Kidney (tissue), 13 donors: ENCODE measurements at regions not wholly inside any gene's neighbourhood (a gene's known extent, or its start where the extent isn't known, plus 50 kb on each side); places are given as distances from the start of the nearest gene placed in this dataset.

Experiments used
- DNase-seq, 5 donors: peaks; one replicate each; pipeline ENCODE4 v3.0.0-alpha.2; 2013 to 2020
- FAIRE-seq: peaks from 2 replicates; lab custom pipeline; 2012; peaks lifted over from hg19 to GRCh38; lab: Jason Lieb, UNC
- H3K27ac ChIP-seq, 2 donors: one replicate each; pipeline ENCODE4 v1.7.0; 2013; ENCODE audit warnings: low read depth in 2 of 2, low read length in 2 of 2, inconsistent platforms in 1 of 2
- H3K27me3 ChIP-seq: one replicate; pipeline ENCODE4 v1.7.1; 2013; ENCODE audit warnings: low read length, inconsistent platforms; ENCODE audit not compliant: control insufficient read depth, insufficient read depth
- H3K36me3 ChIP-seq, 3 donors: one replicate each; pipeline versions ENCODE4 v1.7.0 to v1.7.1; 2013; ENCODE audit warnings: low read length in 3 of 3, control low read depth in 1 of 3, inconsistent platforms in 1 of 3; ENCODE audit not compliant: insufficient read depth in 3 of 3, control insufficient read depth in 2 of 3
- H3K4me1 ChIP-seq, 3 donors: one replicate each; pipeline versions ENCODE4 v1.7.0 to v1.7.1; 2013; ENCODE audit warnings: low read length in 3 of 3, inconsistent platforms in 1 of 3, low read depth in 1 of 3; ENCODE audit not compliant: control insufficient read depth in 2 of 3, insufficient read depth in 2 of 3
- H3K4me3 ChIP-seq, 3 donors: one replicate each; pipeline versions ENCODE4 v1.7.0 to v1.8.1; 2013; ENCODE audit warnings: low read length in 3 of 3, control low read depth in 1 of 3, inconsistent platforms in 1 of 3
- H3K9ac ChIP-seq, 3 donors: one replicate each; pipeline versions ENCODE4 v1.7.0 to v1.7.1; 2013; ENCODE audit warnings: low read length in 3 of 3, control low read depth in 1 of 3, inconsistent platforms in 1 of 3
- H3K9me3 ChIP-seq, 3 donors: one replicate each; pipeline versions ENCODE4 v1.7.0 to v1.7.1; 2013; ENCODE audit warnings: low read length in 3 of 3, control low read depth in 1 of 3, inconsistent platforms in 1 of 3; ENCODE audit not compliant: control insufficient read depth in 2 of 3, insufficient read depth in 1 of 3
- intact Hi-C: fragments of 100-400 bp; cut with DNase I; formaldehyde crosslinking; loops from one replicate; pipeline ENCODE4 v1.11.1; 2022
- TF ChIP-seq, protein P1 (sequence below): IDR thresholded peaks from 3 replicates; pipeline ENCODE4 v1.5.1; 2012; ENCODE audit warnings: mild to moderate bottlenecking, moderate library complexity, borderline replicate concordance; ENCODE audit not compliant: insufficient read depth; ENCODE audit errors: extremely low read depth
- donor health status: control.
- donor health status: control.
- donor health status: control.
- donor health status: control.
- donor health status: control.
- donor health status: DM: yes; HTN: yes; CAD: no.
- donor health status: Normal renal cell carcinoma (clear cell type).

- Histone ChIP-seq H3K4me3 (no peak overlapping the region), H3K4me1 (no peaks in the 10 kb centered on the region), H3K27me3 (no peaks in the 10 kb centered on the region), H3K9me3 (no peaks in the 10 kb centered on the region), H3K9ac (no peak overlapping the region), H3K27ac (no peak overlapping the region), H3K36me3 (no peaks in the 10 kb centered on the region)
- TF ChIP-seq, protein P1, sequence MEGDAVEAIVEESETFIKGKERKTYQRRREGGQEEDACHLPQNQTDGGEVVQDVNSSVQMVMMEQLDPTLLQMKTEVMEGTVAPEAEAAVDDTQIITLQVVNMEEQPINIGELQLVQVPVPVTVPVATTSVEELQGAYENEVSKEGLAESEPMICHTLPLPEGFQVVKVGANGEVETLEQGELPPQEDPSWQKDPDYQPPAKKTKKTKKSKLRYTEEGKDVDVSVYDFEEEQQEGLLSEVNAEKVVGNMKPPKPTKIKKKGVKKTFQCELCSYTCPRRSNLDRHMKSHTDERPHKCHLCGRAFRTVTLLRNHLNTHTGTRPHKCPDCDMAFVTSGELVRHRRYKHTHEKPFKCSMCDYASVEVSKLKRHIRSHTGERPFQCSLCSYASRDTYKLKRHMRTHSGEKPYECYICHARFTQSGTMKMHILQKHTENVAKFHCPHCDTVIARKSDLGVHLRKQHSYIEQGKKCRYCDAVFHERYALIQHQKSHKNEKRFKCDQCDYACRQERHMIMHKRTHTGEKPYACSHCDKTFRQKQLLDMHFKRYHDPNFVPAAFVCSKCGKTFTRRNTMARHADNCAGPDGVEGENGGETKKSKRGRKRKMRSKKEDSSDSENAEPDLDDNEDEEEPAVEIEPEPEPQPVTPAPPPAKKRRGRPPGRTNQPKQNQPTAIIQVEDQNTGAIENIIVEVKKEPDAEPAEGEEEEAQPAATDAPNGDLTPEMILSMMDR: no peak
- DNase-seq (no peak), FAIRE-seq (no peak)
- intact Hi-C loops: no loop called here
Measured at GRCh38 chr2:19122220-19122619, 236.2 kb downstream of the OSR1 start.

- no peak overlapping the region for H3K4me3 ChIP-seq
- no peaks in the 10 kb centered on the region for H3K36me3 ChIP-seq
- TF ChIP-seq, protein P1: no peak
- intact Hi-C loops: no loop called here
- H3K4me1 ChIP-seq: no peaks in the 10 kb centered on the region
- H3K27me3 ChIP-seq: no peaks in the 10 kb centered on the region
- no peak overlapping the region for H3K27ac ChIP-seq
- no peaks in the 10 kb centered on the region for H3K9me3 ChIP-seq
- FAIRE-seq: no peak
- no peak overlapping the region for H3K9ac ChIP-seq
- DNase-seq: no peak
Measured at GRCh38 chr2:19120941-19121750, 237.3 kb downstream of the OSR1 start.

DNA sequence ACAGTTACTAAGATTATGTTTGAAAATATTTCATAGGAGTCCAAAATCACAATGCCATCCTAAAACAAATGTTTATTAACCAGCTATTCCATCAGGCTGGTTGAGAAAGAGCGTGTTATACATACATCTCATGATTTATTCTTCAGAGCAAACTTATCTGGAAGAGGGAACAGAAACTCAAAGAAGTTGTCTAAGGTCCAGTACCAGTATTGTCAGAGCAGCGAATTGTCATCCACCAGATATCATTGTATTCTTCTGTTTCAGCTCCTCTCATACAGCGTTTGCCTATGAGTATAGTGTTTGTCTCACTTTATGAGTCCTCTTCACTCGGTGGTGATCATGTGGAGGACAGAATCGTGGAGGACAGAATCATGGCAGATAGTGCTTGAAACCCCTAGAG lies 238.2 kb downstream of the OSR1 start:
- H3K27me3 ChIP-seq: no peaks in the 10 kb centered on the region
- H3K4me1 ChIP-seq: no peaks in the 10 kb centered on the region
- H3K27ac ChIP-seq: no peak overlapping the region
- H3K9ac ChIP-seq: no peak overlapping the region
- FAIRE-seq: no peak
- H3K4me3 ChIP-seq: no peak overlapping the region
- H3K9me3 ChIP-seq: no peaks in the 10 kb centered on the region
- DNase-seq: no peak
- no peaks in the 10 kb centered on the region for H3K36me3 ChIP-seq
- TF ChIP-seq, protein P1: no peak
- intact Hi-C loops: no loop called here
